Activated T-helper 1 cell treated with anti-CD3 and anti-CD28 coated beads, Interleukin-2, amount 50 U/mL, for 16 hours (primary cell): ENCODE measurements at regions not wholly inside any gene's neighbourhood (a gene's known extent, or its start where the extent isn't known, plus 50 kb on each side); places are given as distances from the start of the nearest gene placed in this dataset.

ENCODE experiments used
- DNase-seq, 2 donors: peaks; one replicate each; pipeline ENCODE4 v3.0.0-alpha.2; 2020; ENCODE audit warnings: low read depth in 1 of 2, low spot score in 1 of 2

DNA sequence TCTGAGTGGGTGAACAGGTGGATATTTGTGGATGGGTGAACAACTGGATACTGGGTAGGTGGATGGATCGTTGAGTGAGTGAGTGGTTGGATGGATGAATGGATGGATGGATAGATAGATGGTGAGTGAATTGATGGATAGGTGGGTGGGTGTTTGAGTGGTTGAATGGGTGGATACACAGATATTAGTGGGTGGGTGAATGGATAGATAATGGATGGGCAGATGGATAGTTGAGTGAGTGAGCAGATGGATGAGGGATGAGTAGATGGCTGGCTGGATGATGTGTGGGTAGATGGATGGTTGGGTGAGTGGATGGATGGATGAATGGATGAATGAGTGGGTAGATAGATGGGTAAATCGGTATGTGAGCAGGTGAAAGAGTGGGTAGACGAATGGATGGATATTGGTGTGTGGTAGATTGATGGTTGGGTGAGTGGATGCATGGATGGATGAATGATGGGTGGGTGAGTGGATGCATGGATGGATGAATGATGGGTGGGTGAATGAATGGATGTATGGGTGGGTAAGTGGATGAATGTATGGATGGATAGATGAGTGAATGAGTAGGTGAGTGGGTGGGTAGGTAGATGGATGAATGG, 406.7 kb downstream of the MN1 start:
- DNase-seq = no peak

GRCh38 chr22:27397036-27397953, 404.3 kb downstream of the MN1 start:
- no peak for DNase-seq

- DNase-seq = no peak
Observed at GRCh38 chr22:27397954-27398342, 403.6 kb downstream of the MN1 start.

DNA sequence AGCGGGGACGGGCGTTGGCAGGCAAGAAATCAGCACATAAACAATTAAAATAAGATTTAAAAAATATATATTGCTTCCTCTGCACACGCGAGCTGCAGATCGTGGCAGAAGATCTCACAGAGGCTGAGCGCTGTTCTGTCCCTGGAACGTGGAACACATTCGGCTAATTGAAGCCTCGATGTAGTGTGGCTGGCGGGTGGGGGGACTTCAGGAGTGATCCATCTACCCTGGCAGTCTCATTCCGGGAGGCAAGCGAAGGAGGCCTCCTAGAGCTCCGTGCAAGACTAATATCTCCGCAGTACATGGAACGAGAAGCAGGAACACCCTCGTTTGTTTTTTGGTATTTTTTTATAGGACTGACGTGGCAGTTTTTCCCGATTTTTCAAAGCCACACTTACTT, 402.4 kb downstream of the MN1 start:
- no peak for DNase-seq

- no peak for DNase-seq
Observed at GRCh38 chr22:27400811-27401210, 400.7 kb downstream of the MN1 start.

DNA sequence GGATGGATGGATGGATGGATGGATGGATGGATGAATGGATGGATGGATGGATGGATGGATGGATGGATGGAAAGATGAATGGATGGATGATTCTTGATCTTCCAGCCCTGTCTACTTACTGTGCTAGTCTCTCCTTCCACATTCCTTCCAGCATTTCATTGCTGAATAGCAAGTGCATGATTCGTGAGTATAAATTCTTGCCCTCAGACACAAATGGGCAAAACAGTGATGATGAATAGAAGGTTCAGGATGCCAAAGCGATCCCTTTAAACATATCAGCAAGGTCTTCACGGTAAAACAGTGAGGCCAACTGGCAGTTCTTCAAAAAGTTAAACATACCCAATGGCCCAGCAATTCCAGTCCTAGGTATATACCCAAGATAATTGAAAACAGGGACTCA, 400.2 kb downstream of the MN1 start:
- DNase-seq = no peak

DNA sequence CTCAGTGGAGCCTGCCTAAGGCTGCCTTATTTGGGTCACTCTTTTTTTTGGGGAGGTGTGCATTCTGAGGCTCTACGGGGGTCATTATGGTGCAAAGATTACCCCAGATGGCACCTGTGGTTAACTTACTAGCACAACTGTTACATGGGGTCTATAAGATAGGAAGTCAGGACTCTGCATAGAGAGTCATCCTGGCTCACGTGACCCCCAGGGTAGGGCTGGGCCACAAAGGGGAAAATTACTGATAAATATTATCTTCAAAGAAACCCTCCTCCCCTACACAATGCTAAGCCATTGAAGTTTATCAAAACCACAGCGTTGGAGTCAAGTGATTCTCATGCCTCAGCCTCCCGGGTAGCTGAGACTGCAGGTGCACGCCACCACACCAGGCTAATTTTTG, 397.1 kb downstream of the MN1 start:
- no peak for DNase-seq

GRCh38 chr22:27405672-27406388, 395.7 kb downstream of the MN1 start:
- DNase-seq = no peak

DNA sequence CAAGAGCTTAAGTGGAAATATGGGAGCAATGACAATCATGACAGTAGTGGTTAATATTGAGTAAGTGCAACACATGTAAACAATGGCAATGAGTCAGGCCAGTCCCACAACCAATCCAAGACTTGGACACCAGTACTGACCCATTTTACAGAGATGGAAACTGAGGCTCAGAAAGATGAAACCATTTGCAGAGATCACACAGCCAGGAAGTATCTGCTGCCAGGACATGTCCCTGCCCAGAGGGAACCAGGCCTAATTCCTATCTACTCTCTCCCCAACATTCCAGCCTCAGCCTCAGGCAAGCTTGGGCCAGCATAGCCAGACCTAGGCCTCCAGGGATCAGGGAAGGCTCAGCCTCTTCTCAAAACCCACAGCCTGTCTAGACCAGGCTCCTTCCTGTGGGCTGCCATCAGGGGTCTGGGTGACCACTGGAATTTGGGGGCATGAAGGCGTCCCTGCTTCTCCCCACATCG, 395.1 kb downstream of the MN1 start:
- no peak for DNase-seq

- DNase-seq = no peak
Observed at GRCh38 chr22:27407369-27407985, 394.1 kb downstream of the MN1 start.

DNA sequence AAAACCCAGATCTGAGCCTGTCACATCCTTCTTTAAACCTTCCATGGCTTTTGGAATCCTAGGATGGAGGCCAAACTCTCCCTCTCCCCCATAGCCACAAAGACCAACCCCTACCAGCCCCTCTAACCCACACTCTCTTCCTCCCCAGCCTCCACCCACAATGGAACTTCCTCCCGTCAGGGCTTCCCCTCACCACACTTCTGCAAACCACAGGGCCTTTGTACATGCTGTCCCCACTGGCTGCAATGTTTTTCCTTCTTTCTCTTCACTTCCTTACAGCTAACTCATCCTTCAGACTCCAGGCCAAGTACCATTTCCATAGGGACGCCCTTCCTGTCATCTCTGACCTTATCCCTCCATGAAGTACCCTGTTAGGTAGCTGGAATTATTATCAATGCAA, 393.5 kb downstream of the MN1 start:
- no peak for DNase-seq

GRCh38 chr22:27409299-27409698, 392.3 kb downstream of the MN1 start:
- no peak for DNase-seq

- DNase-seq = no peak
Observed at GRCh38 chr22:27412866-27413445, 388.6 kb downstream of the MN1 start.

- DNase-seq = no peak
Observed at GRCh38 chr22:27413702-27414101, 387.9 kb downstream of the MN1 start.

- DNase-seq = no peak
Observed at GRCh38 chr22:27416511-27417420, 384.8 kb downstream of the MN1 start.

GRCh38 chr22:27417421-27417814, 384.1 kb downstream of the MN1 start:
- DNase-seq = no peak

GRCh38 chr22:27418261-27418660, 383.3 kb downstream of the MN1 start:
- DNase-seq = no peak

- no peak for DNase-seq
Observed at GRCh38 chr22:27419473-27419872, 382.1 kb downstream of the MN1 start.

DNA sequence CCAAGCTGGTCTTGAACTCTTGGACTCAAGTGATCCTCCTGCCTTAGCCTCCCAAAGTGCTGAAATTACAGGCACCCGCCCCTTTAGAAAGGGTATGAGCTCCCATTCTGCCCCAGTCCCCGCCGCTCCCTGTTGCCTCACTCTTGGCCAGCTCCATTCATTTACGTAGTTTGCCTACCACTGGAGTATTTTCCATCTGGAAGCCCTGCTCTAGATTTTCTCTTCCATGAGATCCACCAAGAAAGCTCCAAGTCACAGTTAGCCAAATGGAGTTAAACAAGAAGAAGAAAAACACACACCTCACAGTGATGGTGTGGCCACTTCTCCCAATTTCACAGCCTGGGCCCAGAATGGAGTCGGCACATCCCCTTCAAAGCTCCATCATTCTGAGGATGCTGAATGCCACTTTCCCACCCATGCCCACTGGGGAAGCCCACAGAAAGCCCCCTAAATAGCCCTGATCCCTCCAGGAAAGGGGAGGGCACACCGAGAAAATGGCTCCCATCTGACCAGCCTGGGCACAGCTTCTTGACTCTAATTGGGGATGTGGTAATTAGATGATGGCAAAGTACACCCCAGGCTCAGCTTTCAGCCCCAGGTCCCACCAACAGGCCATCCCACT, 381.2 kb downstream of the MN1 start:
- no peak for DNase-seq
